Neural progenitor cell (in vitro differentiated cells): ENCODE measurements at regions not wholly inside any gene's neighbourhood (a gene's known extent, or its start where the extent isn't known, plus 50 kb on each side); places are given as distances from the start of the nearest gene placed in this dataset.

Experiments
- EZH2 ChIP-seq: fragments of 200-600 bp; sonication (generic); IDR thresholded peaks from 2 replicates; pipeline ENCODE4 v1.6.1; 2017; ENCODE audit warnings: antibody characterized with exemption, mild to moderate bottlenecking, moderate library complexity
- TF ChIP-seq, protein P1 (sequence below): fragments of 200-600 bp; sonication (generic); IDR thresholded peaks from 2 replicates; pipeline ENCODE4 v1.5.1; 2017; ENCODE audit warnings: antibody characterized with exemption, mild to moderate bottlenecking

GRCh38 chr4:71841336-71841735 lies 57.5 kb upstream of the GC start:
- TF ChIP-seq, protein P1, sequence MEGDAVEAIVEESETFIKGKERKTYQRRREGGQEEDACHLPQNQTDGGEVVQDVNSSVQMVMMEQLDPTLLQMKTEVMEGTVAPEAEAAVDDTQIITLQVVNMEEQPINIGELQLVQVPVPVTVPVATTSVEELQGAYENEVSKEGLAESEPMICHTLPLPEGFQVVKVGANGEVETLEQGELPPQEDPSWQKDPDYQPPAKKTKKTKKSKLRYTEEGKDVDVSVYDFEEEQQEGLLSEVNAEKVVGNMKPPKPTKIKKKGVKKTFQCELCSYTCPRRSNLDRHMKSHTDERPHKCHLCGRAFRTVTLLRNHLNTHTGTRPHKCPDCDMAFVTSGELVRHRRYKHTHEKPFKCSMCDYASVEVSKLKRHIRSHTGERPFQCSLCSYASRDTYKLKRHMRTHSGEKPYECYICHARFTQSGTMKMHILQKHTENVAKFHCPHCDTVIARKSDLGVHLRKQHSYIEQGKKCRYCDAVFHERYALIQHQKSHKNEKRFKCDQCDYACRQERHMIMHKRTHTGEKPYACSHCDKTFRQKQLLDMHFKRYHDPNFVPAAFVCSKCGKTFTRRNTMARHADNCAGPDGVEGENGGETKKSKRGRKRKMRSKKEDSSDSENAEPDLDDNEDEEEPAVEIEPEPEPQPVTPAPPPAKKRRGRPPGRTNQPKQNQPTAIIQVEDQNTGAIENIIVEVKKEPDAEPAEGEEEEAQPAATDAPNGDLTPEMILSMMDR, result no peak
- no peak for TF ChIP-seq EZH2
